Endothelial cell of umbilical vein (primary cell): ENCODE measurements at regions not wholly inside any gene's neighbourhood (a gene's known extent, or its start where the extent isn't known, plus 50 kb on each side); places are given as distances from the start of the nearest gene placed in this dataset.

Experiments used
- BruUV-seq: library from RNA; stranded (reverse); fragments of 400-500 nt; replicated peaks from 2 replicates; lab custom pipeline; 2021; lab: Mats Ljungman, UMichigan
- CTCF ChIA-PET: fragments of 300-600, 350-600 bp; sonication (Branson Sonifier 250); formaldehyde crosslinking; loops from one replicate; lab custom pipeline; 2021; ENCODE audit warnings: antibody characterized with exemption, inconsistent platforms; lab: Charles Lee
- POLR2A ChIA-PET: fragments of 300-600, 350-600 bp; sonication (Branson Sonifier 250); formaldehyde crosslinking; loops from one replicate; lab custom pipeline; 2021; ENCODE audit warnings: antibody characterized with exemption, inconsistent platforms; lab: Charles Lee
- DNase-seq: peaks from one replicate; pipeline ENCODE4 v3.0.0-alpha.2; 2011; ENCODE audit warnings: low read depth, low spot score
- FAIRE-seq: peaks from 2 replicates; lab custom pipeline; 2011; peaks lifted over from hg19 to GRCh38; lab: Jason Lieb, UNC
- H2AFZ ChIP-seq: 2 replicates; pipeline ENCODE4 v1.6.0; 2012; ENCODE audit warnings: low read depth, low read length, control low read depth, inconsistent platforms
- H3K27ac ChIP-seq: 2 replicates; pipeline ENCODE4 v1.5.1; 2011; ENCODE audit warnings: low read depth, mild to moderate bottlenecking, control low read depth, low read length, moderate library complexity; ENCODE audit not compliant: insufficient read depth
- H3K27me3 ChIP-seq, 2 experiments: 2 replicates each; pipeline versions ENCODE4 v1.6.0 to v1.6.1; 2011; ENCODE audit warnings: low read length in 2 of 2, mixed read lengths in 1 of 2; ENCODE audit not compliant: control insufficient read depth in 2 of 2, insufficient read depth in 2 of 2
- H3K36me3 ChIP-seq, 2 experiments: 2 replicates in 1 of 2; 3 replicates in 1 of 2; pipeline ENCODE4 v1.5.1; 2011; ENCODE audit warnings: low read length in 2 of 2, mild to moderate bottlenecking in 1 of 2, moderate library complexity in 1 of 2; ENCODE audit not compliant: control insufficient read depth in 2 of 2, insufficient read depth in 2 of 2; ENCODE audit errors: extremely low read depth in 1 of 2
- H3K4me1 ChIP-seq: 3 replicates; pipeline ENCODE4 v1.5.1; 2011; ENCODE audit warnings: mild to moderate bottlenecking, low read length; ENCODE audit not compliant: control insufficient read depth, insufficient read depth; ENCODE audit errors: extremely low read depth
- H3K4me2 ChIP-seq: 2 replicates; pipeline ENCODE4 v1.6.1; 2011; ENCODE audit warnings: low read length, control low read depth, mixed read lengths; ENCODE audit not compliant: insufficient read depth
- H3K4me3 ChIP-seq, 3 experiments: fragments of 200-600 bp in 1 of 3; sonication (generic), shearing (Covaris generic) in 1 of 3; replicated peaks in 1 of 3; 2 replicates each; pipeline ENCODE4 v1.5.1; 2011 to 2016; ENCODE audit warnings: control low read depth in 3 of 3, low read length in 3 of 3, mild to moderate bottlenecking in 2 of 3, inconsistent platforms in 1 of 3, low read depth in 1 of 3, moderate library complexity in 1 of 3; ENCODE audit not compliant: insufficient read depth in 1 of 3
- H3K79me2 ChIP-seq: 2 replicates; pipeline ENCODE4 v1.6.0; 2012; ENCODE audit warnings: low read length, inconsistent platforms; ENCODE audit not compliant: control insufficient read depth, insufficient read depth
- H3K9ac ChIP-seq: replicated peaks from 2 replicates; pipeline ENCODE3; 2011; ENCODE audit warnings: low read length, control low read depth; ENCODE audit not compliant: insufficient read depth; ENCODE audit errors: extremely low read depth
- H3K9me1 ChIP-seq: replicated peaks from 3 replicates; pipeline ENCODE4 v1.6.0; 2011; ENCODE audit warnings: mild to moderate bottlenecking, low read length; ENCODE audit not compliant: control insufficient read depth, insufficient read depth; ENCODE audit errors: extremely low read depth
- H3K9me3 ChIP-seq: replicated peaks from 2 replicates; pipeline ENCODE4 v1.5.1; 2012; ENCODE audit warnings: low read length, inconsistent platforms; ENCODE audit not compliant: control insufficient read depth, insufficient read depth
- H4K20me1 ChIP-seq: replicated peaks from 2 replicates; pipeline ENCODE3; 2011; ENCODE audit warnings: mild to moderate bottlenecking, low read length; ENCODE audit not compliant: control insufficient read depth, insufficient read depth; ENCODE audit errors: extremely low read depth
- CTCF ChIP-seq, 2 donors: IDR thresholded peaks; 1 replicate in 1 of 2; 2 replicates in 1 of 2; pipeline ENCODE4 v1.5.1; 2011; ENCODE audit warnings: low read length in 2 of 2, mild to moderate bottlenecking in 2 of 2, moderate library complexity in 2 of 2, control low read depth in 1 of 2, inconsistent platforms in 1 of 2, low read depth in 1 of 2; ENCODE audit not compliant: insufficient read depth in 1 of 2; ENCODE audit errors: extremely low read depth in 1 of 2
- EZH2 ChIP-seq: IDR thresholded peaks from 2 replicates; pipeline ENCODE4 v1.6.1; 2012; ENCODE audit warnings: borderline replicate concordance, low read depth, mild to moderate bottlenecking, moderate library complexity, low read length, inconsistent platforms; ENCODE audit not compliant: severe bottlenecking
- FOS ChIP-seq: IDR thresholded peaks from 2 replicates; pipeline ENCODE4 v1.6.1; 2011; ENCODE audit warnings: mild to moderate bottlenecking, low read length, moderate library complexity, borderline replicate concordance; ENCODE audit not compliant: insufficient read depth
- GATA2 ChIP-seq: IDR thresholded peaks from 2 replicates; pipeline ENCODE4 v1.7.0; 2011; ENCODE audit warnings: low read depth, mild to moderate bottlenecking, moderate library complexity, mixed read lengths, low read length; ENCODE audit not compliant: insufficient read length, insufficient read depth
- JUN ChIP-seq: IDR thresholded peaks from 2 replicates; pipeline ENCODE4 v1.6.1; 2011; ENCODE audit warnings: borderline replicate concordance, low read depth; ENCODE audit not compliant: insufficient read length, insufficient read depth
- MYC ChIP-seq: IDR thresholded peaks from one replicate; pipeline ENCODE4 v1.6.1; 2011; ENCODE audit warnings: mild to moderate bottlenecking, low read depth, low read length
- POLR2A ChIP-seq: IDR thresholded peaks from 2 replicates; pipeline ENCODE4 v1.6.1; 2012; ENCODE audit warnings: low read depth, mild to moderate bottlenecking, control low read depth, low read length
- POLR2AphosphoS5 ChIP-seq: IDR thresholded peaks from 2 replicates; pipeline ENCODE4 v1.6.1; 2012; ENCODE audit warnings: low read depth, mild to moderate bottlenecking, control low read depth, low read length, moderate library complexity; ENCODE audit not compliant: insufficient read depth
- dilution Hi-C: fragments of 300-500 bp; cut with MboI; formaldehyde crosslinking; loops from one replicate; pipeline ENCODE4 v1.15.0; 2019; ENCODE audit warnings: low sequenced_read_pairs; ENCODE audit not compliant: extremely low pct_ligation_motif_present
- intact Hi-C: fragments of 100-400 bp; cut with micrococcal nuclease; formaldehyde crosslinking; loops from one replicate; pipeline ENCODE4 v1.10.0; 2022
- TF ChIP-seq, protein P1 (sequence below): IDR thresholded peaks from 2 replicates; pipeline ENCODE4 v1.6.1; 2011; ENCODE audit not compliant: insufficient read depth, insufficient read length

DNA sequence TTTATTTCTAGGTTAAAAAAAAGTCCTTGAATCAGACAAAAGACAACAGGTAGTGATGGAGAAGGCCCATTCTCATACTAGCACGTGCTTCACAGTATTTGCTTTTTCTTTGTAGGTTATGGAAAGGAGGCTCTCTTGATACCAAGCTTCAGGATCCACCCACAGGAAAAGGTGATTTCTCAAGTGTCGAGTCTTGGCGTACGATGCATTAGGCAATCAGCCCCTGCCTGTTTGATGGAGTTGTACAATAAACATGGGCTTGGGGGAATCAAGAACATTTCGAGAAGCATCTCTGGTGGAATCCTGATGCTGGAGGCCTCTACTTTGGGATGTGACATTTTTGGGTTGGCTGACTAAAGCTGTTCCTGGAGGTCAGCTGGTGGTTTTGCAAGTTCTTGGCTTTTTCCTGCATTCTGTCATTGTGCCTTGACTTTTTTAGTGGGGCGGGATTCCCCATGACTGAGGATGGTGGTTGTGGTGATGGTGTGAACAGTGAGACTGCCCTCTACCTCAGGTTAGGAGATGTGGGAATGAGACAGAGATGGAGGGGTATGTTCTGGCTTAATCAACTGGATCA lies 231.5 kb upstream of the SPRED2 start:
- BruUV-seq = no TSS peak
- no peaks in the 10 kb centered on the region for H3K79me2 ChIP-seq
- H3K9ac ChIP-seq = no peak overlapping the region
- intact Hi-C loops (no loop called here), dilution Hi-C loops (no loop called here)
- POLR2A ChIA-PET = no interaction called here
- H3K4me1 ChIP-seq = no peaks in the 10 kb centered on the region
- H3K9me1 ChIP-seq = no peaks in the 10 kb centered on the region
- no peaks in the 10 kb centered on the region for H3K36me3 ChIP-seq
- H4K20me1 ChIP-seq = no peaks in the 10 kb centered on the region
- no peak overlapping the region for H3K4me2 ChIP-seq
- DNase-seq (no peak), FAIRE-seq (no peak)
- TF ChIP-seq POLR2AphosphoS5 (no peak), CTCF (IDR thresholded peaks at IDR 0.05; ENCODE audit: extremely low read depth in 1 of 2, insufficient read depth in 1 of 2, low read depth in 1 of 2, low read length in 2 of 2) (no peak), MYC (no peak), FOS (no peak), JUN (no peak), EZH2 (no peak), POLR2A (no peak), GATA2 (no peak)
- TF ChIP-seq, protein P1, sequence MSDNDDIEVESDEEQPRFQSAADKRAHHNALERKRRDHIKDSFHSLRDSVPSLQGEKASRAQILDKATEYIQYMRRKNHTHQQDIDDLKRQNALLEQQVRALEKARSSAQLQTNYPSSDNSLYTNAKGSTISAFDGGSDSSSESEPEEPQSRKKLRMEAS = no peak
- no peak overlapping the region for H2AFZ ChIP-seq
- H3K4me3 ChIP-seq = no peak overlapping the region
- no peak overlapping the region for H3K27ac ChIP-seq
- no peaks in the 10 kb centered on the region for H3K9me3 ChIP-seq
- peaks cover 0 to 3% of the 10 kb centered on the region in 2 experiments for H3K27me3 ChIP-seq
- CTCF ChIA-PET = no interaction called here
